Suppressor macrophage treated with lipopolysaccharide for 4 hours (primary cell): ENCODE measurements at regions not wholly inside any gene's neighbourhood (a gene's known extent, or its start where the extent isn't known, plus 50 kb on each side); places are given as distances from the start of the nearest gene placed in this dataset.
"Not testable (repeated sequence)": the region's sequence is repeated elsewhere in the genome, so short reads cannot be mapped to it uniquely, and the experiment has no call there.

Experiments
- DNase-seq: peaks from one replicate; pipeline ENCODE4 v3.0.0-alpha.2; 2020

DNA sequence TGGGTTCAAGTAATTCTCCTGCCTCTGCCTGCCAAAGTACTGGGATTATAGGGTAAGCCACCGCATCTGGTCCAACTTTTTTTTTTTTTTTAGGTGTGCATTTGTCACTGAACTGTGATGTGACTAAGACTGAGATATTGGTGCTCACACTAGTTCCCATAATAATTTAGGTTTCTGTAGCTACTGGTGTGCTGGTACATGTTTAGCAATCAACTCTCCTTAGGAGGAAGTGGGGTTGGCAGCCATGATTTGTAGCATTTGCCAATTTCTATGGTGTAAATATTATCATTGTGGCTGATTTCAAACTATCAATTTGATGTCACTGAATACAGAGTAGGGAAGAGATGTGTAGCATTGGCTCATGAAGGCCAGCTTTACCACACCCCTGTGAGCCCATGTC lies 372.7 kb downstream of the EDEM1 start:
- DNase-seq: no peak

DNA sequence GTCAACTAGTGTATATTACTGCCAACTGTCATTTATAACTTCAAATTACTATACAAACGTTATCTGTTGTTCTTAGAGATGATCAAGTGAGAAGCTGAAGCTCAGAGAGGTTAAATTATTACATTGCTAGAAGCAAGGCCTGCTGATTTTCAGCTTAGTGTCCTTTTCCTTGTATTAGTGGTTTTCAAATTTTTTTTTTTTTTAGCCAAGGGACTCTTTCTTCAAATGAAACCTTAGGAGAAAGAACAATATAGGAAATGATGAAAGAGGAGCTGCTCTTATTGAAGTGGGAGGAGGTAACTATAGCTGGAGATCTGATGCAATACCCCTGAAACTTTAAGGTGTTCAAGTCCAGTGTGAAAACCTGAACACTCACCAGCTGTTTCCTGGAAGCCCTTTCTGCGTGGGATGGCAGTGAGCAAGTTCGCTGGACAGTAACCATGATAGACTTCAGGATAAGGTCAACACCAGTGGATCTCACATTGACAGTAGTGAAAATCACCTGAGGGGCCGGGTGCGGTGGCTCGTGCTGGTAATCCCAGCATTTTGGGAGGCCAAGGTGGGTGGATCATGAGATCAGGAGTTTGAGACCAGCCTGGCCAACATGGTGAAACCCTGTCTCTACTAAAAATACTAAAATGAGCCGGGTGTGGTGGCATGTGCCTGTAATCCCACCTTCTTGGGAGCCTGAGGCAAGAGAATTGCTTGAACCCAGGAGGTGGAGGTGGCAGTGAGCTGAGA lies 376.2 kb downstream of the EDEM1 start:
- DNase-seq: no peak

DNA sequence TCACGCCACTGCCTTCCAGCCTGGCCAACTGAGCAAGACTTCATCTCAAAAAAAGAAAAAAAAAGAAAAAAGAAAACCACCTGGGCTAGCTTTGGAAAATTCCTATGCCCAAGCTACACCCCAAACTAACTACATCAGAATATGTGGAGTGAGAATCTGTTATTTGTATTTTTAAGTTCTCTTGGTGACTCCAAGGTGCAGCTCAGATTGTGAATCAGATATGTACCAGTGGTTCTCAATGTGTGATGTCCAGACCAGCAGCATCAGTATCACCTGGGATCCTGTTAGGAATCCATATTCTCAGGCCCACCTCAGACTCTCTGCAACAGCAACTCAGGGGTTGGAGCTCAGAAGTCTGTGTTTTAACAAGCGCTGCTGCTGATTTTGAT lies 376.8 kb downstream of the EDEM1 start:
- no peak for DNase-seq

DNA sequence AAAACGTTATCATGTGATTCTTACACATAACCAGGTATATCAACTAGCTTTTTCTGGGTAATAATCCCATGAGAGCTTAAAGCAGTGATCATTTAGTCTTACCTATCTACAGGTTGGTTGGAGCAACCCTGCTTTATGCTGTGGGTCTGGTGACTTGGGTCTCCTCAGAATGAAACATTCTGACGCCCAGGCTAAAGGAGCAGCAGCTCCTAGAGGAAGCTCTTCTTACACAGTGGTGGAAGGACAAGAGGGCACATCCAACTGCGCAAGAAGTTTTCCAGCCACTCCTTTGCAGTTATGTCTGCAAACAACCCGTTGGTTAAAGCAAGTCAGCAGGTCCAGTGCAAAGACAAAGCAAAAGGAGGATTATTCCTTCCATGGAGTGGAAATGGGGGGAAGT lies 377.5 kb downstream of the EDEM1 start:
- DNase-seq: no peak

DNA sequence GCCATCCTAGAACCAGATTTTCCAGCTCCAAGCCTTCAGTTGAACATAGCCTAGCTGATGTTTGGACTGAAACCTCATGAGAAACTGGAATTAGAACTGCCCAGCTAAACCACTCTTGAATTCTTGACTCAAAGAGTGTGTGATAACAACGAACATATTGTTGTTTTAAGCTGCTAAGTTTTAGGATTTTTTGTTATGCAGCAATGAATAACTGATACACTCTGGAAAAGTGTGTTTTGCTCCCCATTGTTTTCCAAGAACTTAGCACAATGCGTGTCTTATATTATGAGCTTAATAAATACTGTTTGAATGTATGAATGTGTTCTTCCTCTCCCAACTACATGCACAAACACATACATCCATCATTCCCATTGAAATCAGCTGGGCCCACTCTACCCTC lies 379.6 kb downstream of the EDEM1 start:
- DNase-seq: no peak

DNA sequence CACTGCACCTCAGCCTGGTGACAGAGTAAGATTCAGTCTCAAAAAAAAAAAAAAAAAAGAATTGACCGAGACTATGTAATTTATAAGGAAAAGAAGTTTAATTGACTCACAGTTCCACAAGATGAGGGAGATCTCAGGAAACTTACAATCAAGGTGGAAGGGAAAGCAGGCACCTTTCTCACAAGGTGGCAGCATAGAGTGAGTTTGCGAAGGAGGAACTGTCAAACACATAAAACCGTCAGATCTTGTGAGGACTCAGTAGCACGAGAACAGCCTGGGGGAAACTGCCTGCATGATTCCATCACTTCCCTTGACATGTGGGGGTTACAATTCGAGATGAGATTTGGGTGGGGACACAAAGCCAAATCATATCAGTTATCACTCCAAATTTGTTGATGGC lies 380.9 kb downstream of the EDEM1 start:
- no peak for DNase-seq

DNA sequence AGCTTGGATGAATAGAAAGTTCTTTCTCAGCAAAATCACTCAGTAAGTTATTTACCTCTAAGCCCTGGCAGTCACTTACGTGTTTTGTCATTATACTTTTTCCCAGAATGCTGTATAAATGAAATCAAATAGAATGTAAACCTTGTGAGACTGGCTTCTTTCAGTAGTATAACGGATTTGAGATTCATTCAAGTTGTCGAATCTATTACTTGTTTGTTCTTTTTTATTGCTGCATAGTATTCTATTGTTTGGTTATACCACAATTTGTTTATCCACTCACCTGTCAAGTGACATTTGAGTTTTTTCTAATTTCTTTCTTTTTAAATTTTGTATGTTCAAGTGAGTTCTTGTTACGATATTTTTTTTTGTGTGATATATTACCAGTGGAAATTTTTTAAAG lies 381.6 kb downstream of the EDEM1 start:
- DNase-seq: no peak

DNA sequence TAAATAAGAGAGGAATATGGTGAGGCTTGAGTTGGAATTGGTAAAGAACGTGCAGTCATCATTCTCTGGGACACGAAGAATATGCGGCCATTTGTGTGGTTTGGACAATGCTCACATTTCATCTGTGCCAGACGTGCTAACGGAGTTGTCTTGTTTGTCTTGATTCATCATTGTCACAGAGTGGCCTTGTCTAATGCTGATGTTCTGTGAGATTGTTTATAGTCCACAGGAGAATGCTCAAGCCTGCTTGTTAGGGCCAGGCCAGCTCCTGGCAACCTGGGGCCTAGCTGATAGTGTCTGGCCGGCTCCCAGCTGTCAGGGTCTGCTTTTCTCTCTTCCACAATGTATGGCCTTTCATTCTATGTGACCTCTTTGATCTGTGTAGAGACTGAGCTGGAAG lies 384.7 kb downstream of the EDEM1 start:
- no peak for DNase-seq

DNA sequence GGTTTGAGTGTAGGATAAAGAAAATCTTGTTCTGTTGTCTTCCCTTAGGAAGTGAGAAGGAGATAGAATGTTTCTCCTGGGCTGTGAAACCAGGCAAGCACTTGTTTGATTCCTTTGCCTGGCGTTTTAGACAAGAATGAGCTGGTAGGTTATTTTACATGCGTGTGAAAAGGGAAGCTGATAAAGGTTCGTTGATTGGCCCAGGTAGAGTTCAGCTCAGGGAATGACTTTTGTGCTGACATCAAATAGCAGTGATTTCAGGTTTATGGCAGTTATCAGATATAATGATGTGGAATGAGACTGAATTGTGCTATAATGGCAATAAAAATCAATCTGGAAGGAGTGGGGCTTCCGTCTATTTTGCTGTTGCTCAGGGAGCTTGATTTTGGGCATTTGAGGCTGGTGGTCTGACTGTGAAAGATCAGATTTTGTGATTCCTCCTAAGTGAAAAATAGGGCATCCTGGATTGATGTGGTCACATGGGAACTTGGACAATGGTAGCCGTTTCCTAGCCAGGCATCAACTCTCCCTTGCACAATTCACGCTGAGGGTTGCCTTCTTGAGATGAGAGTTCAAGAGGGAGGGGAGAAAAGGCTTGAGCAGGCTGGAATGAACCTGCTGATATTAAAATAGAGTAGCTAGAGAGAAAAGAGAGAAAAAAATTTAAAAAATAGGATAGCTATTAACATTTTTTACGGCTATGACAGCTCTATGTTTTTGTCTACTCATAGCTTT lies 388.9 kb downstream of the EDEM1 start:
- no peak for DNase-seq

DNA sequence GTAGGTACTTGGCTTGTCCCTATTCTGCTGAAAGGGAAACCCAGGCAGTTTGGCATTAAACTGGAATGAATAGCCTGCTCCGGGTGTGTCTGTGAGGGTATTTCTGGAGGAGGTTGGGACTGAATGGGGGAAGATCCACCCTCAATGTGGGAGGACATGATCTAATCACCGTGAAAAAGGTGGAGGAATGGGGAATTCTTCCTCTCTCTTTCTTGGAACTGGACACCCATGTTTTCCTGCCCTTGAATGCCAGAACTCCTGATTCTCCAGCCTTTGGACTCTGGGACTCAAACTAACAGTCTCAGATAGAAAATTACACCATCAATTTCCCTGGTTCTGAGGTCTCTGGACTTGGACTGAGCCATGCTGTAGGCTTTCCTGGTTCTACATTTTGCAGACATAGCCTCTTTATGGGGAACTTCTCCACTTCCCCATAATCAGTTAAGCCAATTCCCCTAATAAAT lies 391.7 kb downstream of the EDEM1 start:
- peak; percentile 76 for DNase-seq

DNA sequence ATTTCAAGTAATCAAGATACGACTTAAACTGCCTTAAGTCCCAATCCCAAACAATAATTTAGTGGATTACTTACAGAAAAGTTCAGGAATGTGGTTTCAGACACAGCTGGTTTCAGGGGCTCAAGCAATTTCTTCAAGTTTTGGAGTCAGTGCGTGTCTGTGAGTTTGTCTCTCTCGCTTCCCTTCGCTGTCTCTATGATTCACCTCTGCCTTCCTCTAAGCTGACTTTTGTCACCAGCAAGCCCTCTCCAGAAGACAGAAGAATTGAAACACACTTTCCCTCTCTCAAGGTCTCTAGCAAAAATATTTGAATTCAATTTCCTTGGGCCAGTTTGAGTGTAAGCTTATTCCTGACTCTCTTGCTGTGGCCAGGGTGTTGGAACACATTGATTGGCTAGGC lies 392.4 kb downstream of the EDEM1 start:
- DNase-seq: peak; percentile 52

DNA sequence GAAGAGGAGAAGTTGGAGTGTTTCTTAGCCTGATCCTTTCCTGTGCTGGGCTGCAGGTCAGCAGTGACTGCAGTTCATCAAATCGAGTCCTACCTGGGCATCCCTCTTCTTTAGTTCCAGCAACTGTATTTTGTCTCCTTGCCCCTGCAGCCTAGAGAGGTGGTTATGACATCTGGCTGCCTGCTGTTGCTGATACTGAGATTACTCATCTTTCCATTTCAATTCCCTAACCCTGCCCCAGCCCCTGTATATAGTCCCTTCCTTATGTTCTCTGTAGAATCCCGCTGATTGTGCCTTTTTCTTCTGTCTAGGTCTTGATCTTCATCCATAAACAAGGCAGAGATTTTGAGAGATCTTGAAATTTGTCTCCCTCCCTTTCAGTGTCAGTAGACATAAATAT lies 393.3 kb downstream of the EDEM1 start:
- peak; percentile 29 for DNase-seq

DNA sequence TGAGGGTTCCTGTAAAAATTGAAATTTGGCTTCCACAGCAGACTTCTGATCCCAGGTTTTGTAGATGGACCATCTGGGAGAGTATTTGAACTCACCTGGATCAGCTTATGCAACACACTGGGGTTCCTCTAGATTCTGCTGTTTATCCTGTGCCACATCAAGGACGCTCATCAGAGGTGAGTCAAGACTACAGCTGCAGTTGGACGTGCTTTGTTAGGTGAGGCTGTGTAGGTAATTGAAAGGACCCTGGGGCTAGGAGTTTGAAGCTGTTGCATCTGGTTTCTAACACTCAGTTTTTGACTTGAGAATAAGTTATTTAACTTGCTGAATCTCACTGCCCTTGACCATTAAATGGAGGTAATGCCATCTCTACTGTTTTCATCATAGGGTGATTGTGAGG lies 394.2 kb downstream of the EDEM1 start:
- DNase-seq: no peak

DNA sequence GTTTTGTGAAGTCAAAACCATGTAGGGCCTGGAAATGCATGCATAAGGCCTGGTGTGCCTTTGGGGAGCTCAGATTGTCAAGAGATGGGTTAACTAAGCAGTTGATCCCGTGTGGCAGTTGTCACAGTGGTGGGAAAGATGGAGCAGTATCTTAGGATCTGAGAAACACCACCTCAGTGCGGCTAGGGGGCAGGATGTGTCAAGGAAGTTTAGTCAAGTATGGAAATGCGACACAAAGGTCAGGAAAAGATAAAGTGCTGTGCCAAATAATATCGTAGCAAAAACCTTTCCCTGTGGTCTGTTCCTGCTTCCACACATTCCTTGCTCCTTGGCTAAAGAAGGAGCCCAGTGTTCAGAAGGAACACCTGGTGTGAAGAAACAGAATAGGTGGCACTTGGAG lies 396.4 kb downstream of the EDEM1 start:
- DNase-seq: no peak

DNA sequence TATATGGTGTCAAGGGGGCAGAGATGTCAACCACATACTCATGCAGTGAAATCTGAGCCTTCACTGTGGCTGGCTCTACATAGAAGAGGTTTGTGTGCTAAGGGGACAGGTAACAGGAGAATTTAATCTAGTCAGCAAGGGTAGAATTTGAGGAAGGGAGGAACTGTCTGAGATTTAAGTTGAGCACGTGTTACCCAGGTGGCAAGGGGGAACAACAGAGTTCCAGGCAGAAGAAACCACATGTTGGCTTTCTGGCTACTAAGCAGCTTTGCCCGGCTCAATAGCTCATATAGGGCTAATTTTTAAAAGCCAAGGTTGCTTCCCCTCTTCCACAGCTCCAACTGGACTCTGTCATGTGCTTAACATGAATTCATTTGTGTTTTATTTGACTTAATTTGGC lies 397.6 kb downstream of the EDEM1 start:
- no peak for DNase-seq

DNA sequence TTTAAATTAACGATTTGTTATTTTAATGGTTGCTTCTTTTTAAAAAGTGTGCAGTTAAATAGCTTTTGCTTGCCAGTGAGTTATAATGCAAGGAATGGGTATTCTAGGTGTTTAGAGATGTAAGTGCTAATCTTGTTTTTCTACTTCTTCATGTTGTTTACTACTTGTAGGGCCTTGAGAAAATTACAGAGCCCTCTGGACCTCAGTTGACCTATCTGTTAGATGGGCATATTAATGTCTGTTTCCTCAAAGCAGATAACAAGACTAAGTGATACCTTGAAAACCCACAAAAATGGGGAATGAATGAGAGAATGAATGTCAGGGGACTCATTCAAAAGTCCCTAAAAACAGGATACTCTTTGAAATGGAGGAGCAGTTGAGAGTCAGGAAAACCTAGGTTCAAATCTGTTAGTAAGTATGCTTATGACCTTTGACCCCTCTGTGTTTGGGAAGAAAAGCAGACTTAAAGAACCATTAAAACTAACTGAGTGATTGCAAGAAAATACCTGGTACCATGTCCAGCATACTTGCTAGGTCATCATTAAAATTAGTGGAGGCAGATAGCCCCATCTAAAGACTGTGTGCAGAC lies 419.5 kb downstream of the EDEM1 start:
- DNase-seq: no peak

DNA sequence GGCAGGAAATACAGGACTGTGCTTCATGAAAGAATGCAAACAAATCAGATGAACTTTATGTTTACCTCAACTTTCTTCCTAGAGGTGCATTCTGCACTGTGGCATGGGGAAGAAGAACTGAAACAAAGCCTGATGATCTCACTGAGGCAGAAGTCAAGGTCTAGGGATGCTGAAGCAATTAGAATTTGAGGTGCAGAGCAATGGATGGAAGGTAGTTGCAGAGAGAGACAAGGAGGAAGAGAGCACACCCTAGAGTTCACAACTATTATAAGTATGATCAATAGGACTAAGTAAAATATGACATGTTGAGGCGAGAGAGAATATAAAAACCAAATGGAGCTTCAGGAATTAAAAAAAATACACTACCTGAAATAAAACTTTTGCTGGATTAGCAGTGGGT lies 420.1 kb downstream of the EDEM1 start:
- no peak for DNase-seq

DNA sequence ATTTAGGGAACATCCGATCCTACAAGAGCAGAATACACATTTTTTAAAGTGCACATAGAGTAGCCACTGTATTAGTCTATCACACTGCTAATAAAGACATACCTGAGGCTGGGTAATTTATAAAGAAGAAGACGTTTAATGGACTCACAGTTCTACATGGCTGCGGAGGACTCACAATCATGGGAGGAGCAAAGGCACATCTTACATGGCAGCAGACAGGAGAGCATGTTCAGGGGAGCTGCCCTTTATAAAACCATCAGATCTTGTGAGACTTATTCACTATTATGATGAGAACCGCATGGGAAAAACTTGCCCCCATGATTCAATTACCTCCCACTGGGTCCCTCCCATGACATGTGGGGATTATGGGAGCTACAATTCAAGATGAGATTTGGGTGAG lies 421.5 kb downstream of the EDEM1 start:
- not testable (repeated sequence) for DNase-seq

DNA sequence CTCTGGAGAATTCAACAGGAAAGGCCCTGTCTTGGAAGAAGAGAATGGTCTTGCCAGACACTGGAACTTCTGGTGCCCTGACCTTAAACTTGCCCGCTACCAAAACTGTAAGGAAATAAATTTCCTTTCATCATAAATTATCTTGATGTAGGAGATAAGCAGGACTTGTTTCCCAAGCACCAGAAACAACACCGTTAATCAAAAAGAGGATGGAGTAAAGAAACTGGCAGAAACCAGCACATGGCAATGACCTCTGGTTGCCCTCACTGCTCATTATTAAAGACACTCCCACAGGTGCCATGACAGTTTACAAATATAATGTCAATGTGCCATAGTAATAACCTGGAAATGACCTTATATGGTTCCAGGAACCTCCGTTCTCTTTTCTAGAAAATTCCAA lies 426.1 kb downstream of the EDEM1 start:
- no peak for DNase-seq

DNA sequence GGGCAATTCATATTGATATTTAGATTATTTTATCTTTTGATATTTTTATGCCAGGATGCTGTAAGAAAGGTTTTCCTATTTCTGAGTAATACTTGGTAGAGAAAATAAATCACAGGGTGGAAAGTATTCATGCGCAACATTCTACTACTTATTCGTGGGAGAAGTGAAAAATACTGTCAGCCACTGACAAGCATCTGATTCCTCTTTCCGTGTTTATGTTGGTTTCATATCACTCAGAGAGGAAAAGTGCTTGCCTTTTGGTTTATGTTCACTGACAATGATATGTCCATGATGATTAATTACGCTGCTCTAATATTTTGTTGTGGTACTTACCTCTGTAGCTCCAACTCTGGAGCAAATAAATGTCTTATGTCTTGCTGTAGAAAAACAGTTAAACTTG lies 429.4 kb downstream of the EDEM1 start:
- DNase-seq: peak; percentile 48

DNA sequence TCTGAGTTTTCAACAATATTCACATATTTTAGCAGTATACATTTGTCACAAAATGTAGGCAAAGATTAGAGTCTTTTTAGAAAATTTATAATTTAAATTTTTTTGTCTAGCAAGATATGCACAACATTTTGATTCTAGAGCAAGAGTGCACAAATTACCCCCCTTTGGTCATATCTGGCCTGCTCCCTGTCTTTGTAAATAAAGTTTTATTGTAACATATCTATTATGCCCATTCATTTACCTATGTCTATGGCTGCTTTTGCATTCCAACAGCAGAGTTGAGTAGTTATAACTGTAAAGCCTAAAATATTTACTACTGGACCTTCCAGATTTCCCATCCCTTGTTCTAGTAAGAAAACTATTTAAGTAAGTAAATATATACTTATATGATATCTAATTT lies 430.7 kb downstream of the EDEM1 start:
- no peak for DNase-seq

DNA sequence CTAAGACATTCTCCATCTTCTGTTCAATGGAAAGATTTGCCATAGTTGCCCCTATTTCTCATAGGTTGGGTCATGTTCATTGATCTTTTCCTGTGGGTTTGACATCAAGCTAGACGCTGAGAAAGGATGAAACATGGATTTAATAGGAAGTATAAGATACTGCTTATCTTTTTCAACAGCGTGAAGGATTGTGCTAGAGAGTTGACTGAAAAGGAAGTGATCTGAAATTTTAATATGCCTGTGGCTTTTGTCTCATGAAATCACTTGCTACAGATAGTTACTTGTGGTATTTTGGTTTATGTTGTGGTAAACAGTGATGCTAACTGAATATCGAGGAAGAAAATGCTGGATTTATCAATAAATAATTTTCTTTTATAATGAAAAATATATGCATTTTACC lies 442.9 kb downstream of the EDEM1 start:
- no peak for DNase-seq

DNA sequence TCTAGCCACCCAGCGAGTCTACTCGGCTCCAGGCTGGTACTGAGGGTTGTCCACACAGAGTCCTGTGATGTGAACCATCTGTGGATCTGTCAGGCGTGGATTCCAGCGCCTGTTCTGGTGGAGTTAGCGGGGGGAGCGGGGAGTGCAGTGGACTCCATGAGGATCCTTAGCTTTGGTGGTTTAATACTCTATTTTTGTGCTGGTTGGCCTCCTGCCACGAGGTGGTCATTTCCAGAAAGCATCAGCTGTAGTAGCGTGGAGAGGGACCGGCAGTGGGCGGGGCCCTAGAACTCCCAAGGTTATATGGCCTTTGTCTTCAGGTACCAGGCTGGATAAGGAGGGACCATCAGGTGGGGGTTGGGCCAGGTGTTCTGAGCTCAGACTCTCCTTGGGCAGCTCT lies 446.5 kb downstream of the EDEM1 start:
- no peak for DNase-seq

DNA sequence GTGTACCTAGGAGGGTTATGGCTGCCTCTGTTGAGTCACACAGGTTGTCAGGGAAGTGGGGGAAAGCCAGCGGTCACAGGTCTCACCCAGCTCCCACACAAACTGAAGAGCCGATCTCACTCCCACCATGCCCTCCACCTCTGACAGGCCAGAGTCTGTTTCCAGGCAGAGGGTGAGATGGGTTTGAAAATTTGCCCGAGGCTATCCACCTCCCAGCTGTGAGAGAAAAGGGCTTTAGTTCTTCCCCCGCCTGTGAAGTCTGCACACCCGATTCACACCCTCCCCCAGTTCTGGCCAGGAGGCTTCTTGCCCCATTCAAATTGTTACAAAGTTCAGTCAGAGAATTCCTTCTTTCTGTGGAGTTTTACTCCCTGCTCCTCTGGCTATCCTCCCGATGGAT lies 446.9 kb downstream of the EDEM1 start:
- no peak for DNase-seq
